ENCODE measurements at regions not wholly inside any gene's neighbourhood (a gene's known extent, or its start where the extent isn't known, plus 50 kb on each side); places are given as distances from the start of the nearest gene placed in this dataset.

- TF ChIP-seq TAF1 (IDR thresholded peaks at IDR 0.05; ENCODE audit: low read depth, low read length) (no peak), SPI1 (IDR thresholded peaks at IDR 0.05; ENCODE audit: low read depth, low read length) (no peak), POLR2AphosphoS5 (IDR thresholded peaks at IDR 0.05; ENCODE audit: low read depth, low read length) (no peak)
Observed at GRCh38 chr3:72227486-72228070, 442.6 kb upstream of the PROK2 start.

Data from GM12891 (cell line).